GM12892 (cell line): ENCODE measurements at regions not wholly inside any gene's neighbourhood (a gene's known extent, or its start where the extent isn't known, plus 50 kb on each side); places are given as distances from the start of the nearest gene placed in this dataset.
"Not testable (repeated sequence)": the region's sequence is repeated elsewhere in the genome, so short reads cannot be mapped to it uniquely, and the experiment has no call there.

Experiments used
- DNase-seq: peaks from one replicate; pipeline ENCODE4 v3.0.0; 2011; ENCODE audit not compliant: insufficient read length
- FAIRE-seq: peaks from 2 replicates; lab custom pipeline; 2011; peaks lifted over from hg19 to GRCh38; lab: Jason Lieb, UNC
- POLR2A ChIP-seq: IDR thresholded peaks from 2 replicates; pipeline ENCODE4 v1.6.1; 2011; ENCODE audit warnings: low read depth, low read length, control low read depth
- POLR2AphosphoS5 ChIP-seq: IDR thresholded peaks from 2 replicates; pipeline ENCODE4 v1.6.1; 2011; ENCODE audit warnings: low read depth, low read length, control low read depth
- TAF1 ChIP-seq: IDR thresholded peaks from 2 replicates; pipeline ENCODE4 v1.6.1; 2011; ENCODE audit warnings: low read depth, mild to moderate bottlenecking, control low read depth, low read length, borderline replicate concordance

- DNase-seq: no peak
Measured at GRCh38 chr7:10634239-10634638, 339.4 kb upstream of the PHF14 start.

DNA sequence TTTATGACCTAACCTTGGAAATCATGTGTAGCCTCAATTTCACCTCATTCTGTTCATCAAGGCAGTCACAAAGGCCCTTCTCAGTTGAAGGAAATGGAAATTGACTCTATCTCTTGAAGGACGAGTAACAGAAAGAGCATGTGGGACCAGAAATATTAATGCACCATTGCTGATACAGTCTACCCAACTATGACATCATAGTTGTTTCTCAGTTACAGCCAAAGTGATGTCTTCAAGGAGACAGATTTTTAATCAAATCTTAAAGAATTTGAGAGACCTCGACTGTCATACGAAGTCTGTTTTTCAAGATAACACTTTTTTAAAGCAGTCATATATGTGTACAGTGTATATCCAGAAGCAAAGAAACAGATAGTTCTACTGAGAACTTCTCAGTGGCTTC, 335.7 kb upstream of the PHF14 start:
- TF ChIP-seq TAF1: no peak
- TF ChIP-seq POLR2A: no peak
- TF ChIP-seq POLR2AphosphoS5: no peak
- FAIRE-seq (no peak), DNase-seq (no peak)

More at GRCh38 chr7:10634239-10634638, 339.4 kb upstream of the PHF14 start:
- no peak for TF ChIP-seq POLR2AphosphoS5
- no peak for TF ChIP-seq POLR2A
- FAIRE-seq: no peak

GRCh38 chr7:10643545-10643944, 330.1 kb upstream of the PHF14 start:
- TF ChIP-seq TAF1: no peak
- no peak for TF ChIP-seq POLR2AphosphoS5
- TF ChIP-seq POLR2A: no peak
- DNase-seq: no peak
- no peak for FAIRE-seq

GRCh38 chr7:10644849-10645248, 328.8 kb upstream of the PHF14 start:
- no peak for DNase-seq
- TF ChIP-seq TAF1: no peak
- TF ChIP-seq POLR2AphosphoS5: no peak
- TF ChIP-seq POLR2A: no peak
- FAIRE-seq: no peak

- FAIRE-seq (no peak), DNase-seq (no peak)
- TF ChIP-seq POLR2AphosphoS5: no peak
- no peak for TF ChIP-seq POLR2A
- TF ChIP-seq TAF1: no peak
Measured at GRCh38 chr7:10646194-10646593, 327.5 kb upstream of the PHF14 start.

DNA sequence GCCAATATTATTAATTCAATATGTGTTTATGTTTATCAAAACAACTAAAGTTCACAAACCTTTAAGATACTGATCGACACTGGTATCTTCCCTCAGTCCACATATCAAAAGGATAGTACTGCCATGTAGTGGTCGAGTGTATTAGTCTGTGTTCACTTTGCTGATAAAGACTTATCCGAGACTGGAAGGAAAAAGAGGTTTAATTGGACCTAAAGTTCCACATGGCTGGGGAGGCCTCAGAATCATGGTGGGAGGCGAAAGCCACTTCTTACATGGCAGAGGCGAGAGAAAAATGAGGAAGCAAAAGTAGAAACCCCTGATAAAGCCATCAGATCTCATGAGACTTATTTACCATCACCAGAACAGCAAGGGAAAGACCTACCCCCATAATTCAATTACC, 325.4 kb upstream of the PHF14 start:
- FAIRE-seq (no peak), DNase-seq (no peak)
- TF ChIP-seq POLR2AphosphoS5 (no peak), POLR2A (no peak), TAF1 (no peak)

- DNase-seq, FAIRE-seq: not testable (repeated sequence)
Measured at GRCh38 chr7:10649120-10649519, 324.6 kb upstream of the PHF14 start.

DNA sequence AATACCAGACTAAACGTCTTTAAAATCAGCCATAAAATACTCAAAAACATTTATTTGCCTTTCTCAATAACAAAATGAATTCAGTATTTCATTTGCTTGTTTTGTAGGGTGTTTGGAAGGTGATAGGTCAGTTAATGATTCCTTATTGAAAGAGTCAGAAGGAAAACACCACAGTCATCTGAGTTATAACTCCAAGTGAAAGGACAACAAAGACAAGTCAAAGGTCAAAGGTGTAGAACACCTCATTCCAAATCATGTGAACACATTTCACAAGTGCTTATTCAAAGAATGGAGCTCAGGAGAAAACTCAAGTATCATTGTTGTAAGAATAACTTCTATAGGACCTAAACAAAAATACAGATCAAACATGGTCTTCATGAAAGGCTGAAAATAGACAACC, 318.6 kb upstream of the PHF14 start:
- FAIRE-seq (no peak), DNase-seq (no peak)
- TF ChIP-seq POLR2AphosphoS5 (no peak), TAF1 (no peak), POLR2A (no peak)

- FAIRE-seq (no peak), DNase-seq (no peak)
- TF ChIP-seq POLR2AphosphoS5 (no peak), POLR2A (no peak), TAF1 (no peak)
Measured at GRCh38 chr7:10657201-10657600, 316.5 kb upstream of the PHF14 start.

DNA sequence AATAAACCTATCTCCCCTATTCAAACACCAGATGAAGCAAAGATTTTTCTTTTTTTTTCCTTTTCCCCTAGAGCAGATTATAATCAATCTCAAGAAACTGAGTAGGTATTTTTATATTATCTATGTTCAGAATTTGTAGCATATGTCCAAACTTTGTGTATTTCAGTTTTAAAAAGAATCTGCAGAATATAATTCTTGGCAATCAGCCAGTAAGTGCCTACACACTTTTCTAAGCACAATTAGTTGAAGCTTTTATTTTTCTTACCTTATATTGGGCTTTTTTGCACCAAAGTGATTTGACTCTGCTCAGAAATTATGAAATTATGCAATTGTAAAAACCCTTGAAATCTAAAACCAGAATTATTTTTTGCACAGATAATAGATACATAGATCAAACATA, 315.8 kb upstream of the PHF14 start:
- no peak for FAIRE-seq
- no peak for DNase-seq
- no peak for TF ChIP-seq POLR2A
- TF ChIP-seq TAF1: no peak
- no peak for TF ChIP-seq POLR2AphosphoS5

DNA sequence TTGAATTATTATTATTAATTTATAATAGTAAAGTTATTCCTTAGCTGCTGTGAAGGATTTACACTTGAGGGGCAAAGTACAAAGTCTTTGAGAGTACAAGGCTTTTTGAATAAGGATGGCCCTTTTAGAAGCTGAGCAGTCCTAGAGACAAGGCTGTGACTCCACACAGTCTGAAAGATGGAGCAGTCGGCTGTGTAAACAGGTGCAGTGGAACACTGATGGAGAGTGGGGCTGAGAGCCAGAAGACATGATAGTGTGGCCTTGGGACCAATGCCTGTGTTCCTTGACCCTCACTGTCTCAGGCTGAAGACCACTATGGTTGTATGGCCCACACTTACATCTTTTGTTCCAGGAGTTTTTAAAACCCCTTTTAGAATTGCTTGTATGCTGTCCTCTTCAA, 311.2 kb upstream of the PHF14 start:
- FAIRE-seq: no peak
- DNase-seq: no peak

GRCh38 chr7:10662982-10663884, 310.4 kb upstream of the PHF14 start:
- no peak for FAIRE-seq
- DNase-seq: no peak
- TF ChIP-seq POLR2A: no peak
- TF ChIP-seq POLR2AphosphoS5: no peak
- TF ChIP-seq TAF1: no peak

More for the DNA sequence above, 311.2 kb upstream of the PHF14 start:
- TF ChIP-seq POLR2A (no peak), POLR2AphosphoS5 (no peak), TAF1 (no peak)
